ENCODE measurements at regions not wholly inside any gene's neighbourhood (a gene's known extent, or its start where the extent isn't known, plus 50 kb on each side); places are given as distances from the start of the nearest gene placed in this dataset.
"Not testable (repeated sequence)": the region's sequence is repeated elsewhere in the genome, so short reads cannot be mapped to it uniquely, and the experiment has no call there.

DNA sequence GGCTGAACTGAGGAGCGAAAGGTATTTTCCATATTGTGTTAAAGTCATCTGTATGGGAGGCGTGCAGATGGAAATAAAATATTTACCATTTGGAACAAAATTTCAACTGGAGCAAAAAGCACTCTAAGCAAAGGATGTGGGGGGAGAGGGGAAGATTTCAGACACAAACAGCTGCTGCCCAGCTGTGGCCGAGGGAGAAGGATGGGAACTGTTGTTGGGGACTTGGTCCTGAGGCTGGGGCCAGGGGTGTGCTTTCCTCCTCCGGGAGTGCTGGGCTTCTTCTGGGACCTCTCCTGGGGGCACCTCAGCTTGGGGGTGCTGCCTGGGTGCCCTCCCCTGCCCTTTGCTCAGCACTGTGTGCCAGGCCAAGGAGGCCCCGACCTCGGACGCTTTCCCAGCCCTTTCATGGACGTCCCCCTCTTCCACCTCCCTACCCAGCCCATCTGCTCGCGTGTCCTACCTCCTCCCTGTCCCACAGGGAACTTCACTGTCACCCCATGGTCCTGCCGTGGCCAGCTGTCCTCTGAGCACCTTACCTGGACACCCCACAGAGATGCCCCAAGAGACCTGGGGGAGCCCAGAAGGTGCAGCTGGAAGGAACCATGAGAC, 101.9 kb upstream of the COL5A1 start:
- FAIRE-seq: no peak
- no peak for DNase-seq (ENCODE audit: insufficient read length, low spot score)
- no peak for TF ChIP-seq POLR2A (IDR thresholded peaks at IDR 0.05; ENCODE audit: low read depth, low read length)

DNA sequence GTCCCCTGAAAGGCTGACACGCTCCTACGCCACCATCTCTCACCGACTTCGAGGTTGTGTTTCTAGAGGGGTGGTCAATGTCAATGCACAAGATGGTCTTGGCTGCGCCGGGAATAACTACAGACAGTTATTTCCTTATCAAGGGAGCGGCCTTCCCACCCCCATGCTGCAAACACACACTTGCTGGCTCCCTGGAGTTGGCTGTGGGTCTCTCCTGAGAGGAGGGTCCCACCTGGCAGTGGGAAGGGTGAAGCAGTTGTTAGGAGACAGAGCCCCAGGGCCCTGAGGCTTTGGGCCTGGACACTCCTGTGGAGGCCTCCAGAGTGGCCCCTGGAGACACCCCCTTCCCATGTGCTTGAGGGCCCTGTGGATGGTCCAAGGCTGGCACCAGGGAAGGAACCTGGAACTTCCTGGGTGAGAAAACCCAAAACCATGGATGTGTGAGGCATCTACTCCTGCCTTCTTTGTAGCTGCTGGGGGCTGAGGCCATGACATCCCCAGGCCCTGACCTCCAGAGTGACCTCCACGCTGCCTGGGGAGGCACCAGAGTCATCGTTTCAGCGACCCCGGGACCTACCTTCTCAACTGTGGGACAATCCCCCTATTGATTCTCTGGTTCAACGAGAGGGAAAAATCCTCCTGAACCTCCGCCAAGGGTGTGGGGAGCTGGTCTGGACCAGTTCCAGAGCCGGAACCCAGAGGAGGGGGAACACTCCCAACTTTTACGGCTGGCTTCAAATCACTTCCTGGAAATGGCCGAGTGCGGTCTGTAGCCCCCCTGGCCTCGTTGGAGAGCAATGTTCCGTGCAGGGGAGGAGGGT, 101.1 kb upstream of the COL5A1 start:
- DNase-seq (ENCODE audit: insufficient read length, low spot score) (no peak), FAIRE-seq (no peak)
- TF ChIP-seq POLR2A (IDR thresholded peaks at IDR 0.05; ENCODE audit: low read depth, low read length): no peak

DNA sequence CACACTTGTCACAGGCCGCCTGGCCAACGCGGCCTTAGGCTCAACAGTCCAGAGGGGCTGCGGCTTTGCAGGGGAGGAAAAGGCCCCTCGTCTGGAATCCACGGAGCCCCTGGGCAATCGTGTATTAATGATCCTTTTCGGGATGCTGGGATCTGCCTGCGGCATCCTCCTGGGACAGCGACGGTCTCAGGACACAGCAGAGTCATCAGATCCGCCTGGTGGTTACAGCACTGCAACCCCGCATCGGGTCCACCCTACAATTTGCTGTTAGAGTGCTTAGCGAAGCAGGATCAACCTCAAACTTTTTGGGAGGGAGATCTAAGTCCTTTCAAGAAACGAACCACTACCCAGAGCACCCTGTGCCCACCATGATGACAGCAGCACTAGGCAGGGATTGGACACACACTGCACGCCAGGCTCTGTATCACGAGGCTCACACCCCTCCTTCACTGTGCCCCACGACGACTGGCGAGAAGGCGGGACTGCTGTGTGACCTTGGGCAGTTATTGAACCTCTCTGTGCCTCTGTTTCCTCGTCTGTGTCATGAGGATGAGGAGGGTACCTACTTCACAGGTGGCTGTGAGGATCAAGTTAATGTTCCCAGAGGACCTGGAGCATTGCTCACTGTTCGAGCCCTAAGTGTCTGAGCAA, 100.4 kb upstream of the COL5A1 start:
- TF ChIP-seq POLR2A (IDR thresholded peaks at IDR 0.05; ENCODE audit: low read depth, low read length): no peak

DNA sequence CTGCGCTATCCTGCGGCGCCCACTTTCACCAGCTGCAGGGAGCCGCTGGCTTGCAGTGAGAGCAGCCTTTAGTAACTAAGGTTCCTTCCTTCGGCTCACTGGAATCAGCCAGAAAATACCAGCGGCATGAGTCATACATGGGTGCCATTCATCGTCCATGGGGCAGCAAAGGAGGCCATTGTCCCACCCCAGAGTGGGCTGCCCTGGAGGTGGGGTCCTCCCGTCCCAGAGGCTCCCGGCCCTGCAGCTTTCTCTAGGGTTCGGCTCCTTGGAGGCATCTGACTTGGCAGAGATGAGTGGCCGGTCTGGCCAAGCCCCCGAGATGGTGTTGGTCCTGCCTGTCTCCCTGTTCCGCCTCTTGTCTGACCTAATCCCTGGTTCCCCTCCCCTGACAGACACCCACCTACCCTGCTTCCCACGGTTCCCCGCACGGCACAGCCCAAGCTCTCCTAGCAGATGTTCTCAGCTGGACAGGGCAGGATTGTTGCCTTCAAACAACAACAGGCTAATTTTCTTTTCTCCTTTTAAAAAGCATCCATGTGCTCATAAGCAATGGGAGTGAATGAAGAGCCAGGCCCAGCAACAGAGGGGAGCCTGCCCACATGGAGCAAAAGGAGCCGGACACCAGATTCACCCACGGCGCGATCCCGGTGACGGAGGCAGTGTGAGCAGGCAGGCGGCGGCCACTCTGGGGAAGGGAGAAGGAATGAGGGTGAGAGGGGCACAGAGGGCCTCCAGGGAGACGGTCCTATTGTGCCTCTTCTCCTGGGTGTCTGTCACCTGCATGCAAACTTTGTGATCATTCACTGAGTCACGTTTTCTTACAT, 97.0 kb upstream of the COL5A1 start:
- TF ChIP-seq POLR2A (IDR thresholded peaks at IDR 0.05; ENCODE audit: low read depth, low read length): no peak
- FAIRE-seq: peak; percentile 33

More for the DNA sequence above, 100.4 kb upstream of the COL5A1 start:
- FAIRE-seq (no peak), DNase-seq (ENCODE audit: insufficient read length, low spot score) (no peak)

DNA sequence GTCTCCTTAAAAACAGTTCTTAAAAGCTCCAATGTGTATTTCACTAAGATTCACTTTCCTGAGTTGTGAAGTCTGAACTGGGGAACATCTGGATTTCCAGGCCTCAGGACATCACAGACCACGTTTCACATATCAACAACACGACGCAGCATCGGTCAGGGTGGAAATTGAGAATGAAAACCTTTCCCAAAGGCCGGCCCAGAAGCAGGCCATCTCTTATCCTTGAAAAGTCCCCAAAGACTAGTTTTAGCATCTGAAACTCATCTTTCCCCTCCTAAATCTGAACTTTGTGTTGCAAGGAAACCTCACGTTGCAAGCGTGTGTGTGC, 96.4 kb upstream of the COL5A1 start:
- DNase-seq (ENCODE audit: insufficient read length, low spot score) (no peak), FAIRE-seq (no peak)
- no peak for TF ChIP-seq POLR2A (IDR thresholded peaks at IDR 0.05; ENCODE audit: low read depth, low read length)

More for the DNA sequence above, 97.0 kb upstream of the COL5A1 start:
- DNase-seq (ENCODE audit: insufficient read length, low spot score): peak; percentile 94

DNA sequence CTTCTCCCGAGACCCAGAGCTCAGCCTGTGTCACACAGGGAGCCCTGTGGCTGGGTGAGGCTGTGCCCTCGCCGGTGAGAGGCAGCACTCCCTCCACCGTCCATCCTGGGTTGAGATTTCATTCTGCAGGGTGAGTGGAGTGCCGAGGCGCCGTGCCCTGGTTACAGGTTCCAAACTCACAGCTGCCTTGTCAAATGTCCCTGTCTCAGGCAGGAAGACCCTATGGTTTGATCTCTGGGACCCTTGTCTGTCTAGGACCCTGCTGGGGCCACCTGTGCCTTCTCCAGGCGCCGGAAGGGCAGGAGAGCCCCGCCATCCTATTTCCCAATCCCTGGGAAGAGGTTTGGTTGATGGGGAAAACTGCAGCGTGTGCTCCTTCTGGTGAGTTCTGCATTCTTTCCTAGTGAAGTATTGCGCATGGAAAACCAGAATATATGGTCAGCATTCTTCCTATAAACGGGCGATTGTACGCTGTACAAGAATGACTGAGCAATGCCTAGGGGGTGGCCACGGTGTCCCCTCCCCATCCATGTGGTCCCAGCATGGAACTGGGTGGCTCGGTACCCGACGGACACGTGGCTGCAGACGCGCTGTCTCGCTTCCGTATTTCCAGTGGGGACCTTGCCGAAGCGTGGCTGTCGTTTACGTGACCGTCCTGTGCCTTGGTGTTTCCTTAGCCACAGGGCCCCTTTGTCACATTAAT, 95.9 kb upstream of the COL5A1 start:
- DNase-seq (ENCODE audit: insufficient read length, low spot score) (no peak), FAIRE-seq (no peak)
- TF ChIP-seq POLR2A (IDR thresholded peaks at IDR 0.05; ENCODE audit: low read depth, low read length): no peak

DNA sequence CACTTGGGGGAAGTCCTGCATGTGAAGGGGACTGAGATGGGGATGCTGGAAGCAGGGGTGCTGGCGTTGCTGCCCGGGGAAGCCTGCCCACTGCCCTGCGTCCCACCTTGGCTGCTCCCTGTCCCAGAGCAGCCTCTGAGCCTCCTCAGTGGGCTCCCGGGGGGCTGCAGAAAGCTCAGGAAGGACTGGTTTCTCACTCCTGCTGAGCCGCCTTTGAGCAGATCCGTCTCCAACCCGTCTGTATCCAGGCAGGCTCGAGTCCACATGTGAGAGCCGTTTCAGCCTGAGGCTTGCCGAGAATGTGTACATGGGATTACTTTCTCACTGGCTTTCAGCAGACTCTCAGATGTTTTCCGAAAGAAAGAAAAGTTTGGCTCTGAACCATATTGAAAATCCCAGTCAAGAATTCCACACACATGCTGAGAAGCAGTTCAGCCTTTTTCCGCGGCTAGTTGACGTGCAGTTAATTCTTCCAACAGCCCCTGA, 95.3 kb upstream of the COL5A1 start:
- TF ChIP-seq POLR2A (IDR thresholded peaks at IDR 0.05; ENCODE audit: low read depth, low read length): no peak
- DNase-seq (ENCODE audit: insufficient read length, low spot score) (no peak), FAIRE-seq (no peak)

DNA sequence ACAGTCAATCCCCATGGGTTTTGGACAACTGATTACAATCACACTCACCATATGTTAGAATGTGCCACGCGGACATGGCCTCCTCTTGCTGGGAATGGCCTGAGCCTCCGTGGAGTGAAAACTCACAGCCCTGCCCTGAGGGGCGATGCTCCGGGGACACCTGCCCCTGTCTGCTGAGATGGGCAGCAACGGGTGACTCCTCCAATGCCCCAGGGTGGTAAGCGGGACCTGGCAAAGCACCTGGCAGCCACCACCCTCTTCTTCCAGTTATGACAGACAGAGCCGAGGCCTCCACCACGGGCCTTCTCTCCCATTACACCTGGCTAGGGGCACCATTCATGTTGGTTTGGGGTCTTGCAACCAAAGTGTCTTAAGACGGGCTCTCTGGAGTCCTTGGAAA, 94.9 kb upstream of the COL5A1 start:
- DNase-seq (ENCODE audit: insufficient read length, low spot score) (no peak), FAIRE-seq (no peak)
- TF ChIP-seq POLR2A (IDR thresholded peaks at IDR 0.05; ENCODE audit: low read depth, low read length): no peak

DNA sequence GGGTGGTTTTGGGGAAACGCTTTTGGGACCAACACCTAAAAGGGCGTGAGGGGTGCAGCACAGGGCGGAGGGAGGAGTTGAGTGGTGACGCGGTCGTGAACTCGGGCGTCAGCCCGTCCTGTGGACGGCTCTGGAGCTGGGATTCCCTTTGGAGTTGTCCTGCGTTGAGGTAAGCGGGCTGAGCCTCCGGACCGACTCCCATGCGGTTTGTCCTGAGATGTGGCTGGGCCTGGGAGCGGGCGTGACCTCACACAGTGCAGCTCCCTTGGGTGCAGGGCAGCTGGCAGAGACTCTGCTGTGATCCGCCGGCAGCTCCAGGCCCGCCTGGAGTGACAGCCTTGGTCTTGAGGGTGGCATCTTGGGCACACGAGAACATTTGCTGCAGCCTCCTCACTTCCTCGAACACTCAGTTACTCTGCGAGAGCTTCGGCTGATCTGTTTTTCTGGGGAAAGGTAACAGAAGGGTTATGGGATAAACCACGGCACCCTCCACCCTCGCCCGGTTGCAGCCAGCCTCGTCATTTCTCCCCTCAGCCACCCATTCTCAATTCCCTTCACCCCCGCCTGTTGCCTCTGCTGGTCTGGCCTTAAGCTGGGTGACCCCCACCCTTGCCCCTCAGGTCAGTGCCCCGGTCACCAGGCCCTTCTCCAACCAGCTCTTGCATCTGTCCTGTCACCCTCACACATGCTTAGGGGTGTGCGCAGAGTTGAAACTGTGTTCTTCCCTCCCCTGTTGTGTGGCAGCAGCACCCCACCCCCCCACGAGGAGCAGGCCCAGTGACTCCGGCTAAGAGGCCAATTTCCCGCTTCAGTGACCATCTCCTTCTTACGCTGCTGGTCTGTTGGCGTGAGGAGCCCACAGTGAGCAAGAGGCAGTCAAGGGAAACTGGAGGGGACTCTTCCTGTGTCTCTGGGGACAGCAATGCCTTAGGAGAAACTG, 94.2 kb upstream of the COL5A1 start:
- DNase-seq (ENCODE audit: insufficient read length, low spot score) (no peak), FAIRE-seq (no peak)
- TF ChIP-seq POLR2A (IDR thresholded peaks at IDR 0.05; ENCODE audit: low read depth, low read length): no peak

DNA sequence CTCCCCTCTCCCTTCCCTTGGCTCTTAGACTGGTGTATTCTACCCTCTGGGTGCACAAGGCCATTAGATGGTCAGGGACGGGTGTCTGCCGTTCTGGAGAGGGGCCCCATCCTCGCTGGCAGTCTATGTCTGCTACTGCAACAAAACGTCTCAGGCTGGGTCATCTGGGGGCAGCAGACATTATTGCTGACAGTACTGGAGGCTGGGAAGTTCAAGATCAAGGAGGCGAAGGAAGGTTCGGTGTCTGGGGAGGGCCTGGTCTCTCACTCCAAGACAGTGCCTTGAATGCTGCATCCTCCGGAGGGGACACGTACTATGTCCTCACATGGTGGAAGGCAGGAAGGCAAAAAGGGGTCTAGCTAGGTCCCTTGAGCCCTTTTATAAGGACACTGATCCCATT, 93.4 kb upstream of the COL5A1 start:
- DNase-seq (ENCODE audit: insufficient read length, low spot score) (no peak), FAIRE-seq (no peak)
- TF ChIP-seq POLR2A (IDR thresholded peaks at IDR 0.05; ENCODE audit: low read depth, low read length): no peak

DNA sequence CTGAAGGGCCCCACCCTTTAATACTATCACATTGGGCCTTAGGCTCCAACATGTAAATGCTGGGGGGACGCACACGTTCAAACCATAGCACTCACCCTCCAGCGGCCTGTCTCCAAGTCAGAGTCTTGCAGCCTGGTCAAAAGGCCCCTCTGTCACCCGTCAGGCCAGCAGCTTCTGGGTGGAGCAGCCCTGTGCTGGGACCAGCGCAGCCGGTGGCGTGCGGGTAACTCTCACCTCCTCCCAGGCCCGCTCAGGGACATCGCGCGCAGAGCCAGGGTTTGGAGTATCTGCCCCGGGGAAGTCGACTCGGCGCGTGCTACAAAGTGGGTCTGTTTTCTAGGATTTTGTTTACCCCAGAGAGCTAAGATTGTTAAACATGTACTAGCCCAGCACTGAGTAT, 93.0 kb upstream of the COL5A1 start:
- no peak for TF ChIP-seq POLR2A (IDR thresholded peaks at IDR 0.05; ENCODE audit: low read depth, low read length)
- DNase-seq (ENCODE audit: insufficient read length, low spot score) (no peak), FAIRE-seq (no peak)

DNA sequence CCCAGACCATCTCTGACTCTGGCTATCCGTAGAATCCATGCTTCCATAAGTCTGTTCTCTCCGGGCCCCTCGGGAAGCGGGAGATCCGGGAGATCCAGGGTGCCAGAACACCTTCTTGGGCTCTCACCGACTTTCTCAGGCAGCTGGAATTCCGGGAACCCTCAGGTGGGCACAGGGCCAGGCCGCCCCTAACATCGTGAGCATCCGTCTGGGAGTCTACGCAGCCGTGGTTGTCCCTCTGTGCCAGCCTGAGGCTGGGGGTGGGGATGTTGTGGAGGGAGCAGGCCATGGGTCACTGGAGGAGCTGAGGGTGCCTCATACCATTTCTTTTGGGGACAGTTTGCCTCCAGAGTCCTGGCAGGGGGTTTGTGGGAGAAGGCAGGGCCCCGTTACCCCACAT, 92.3 kb upstream of the COL5A1 start:
- no peak for TF ChIP-seq POLR2A (IDR thresholded peaks at IDR 0.05; ENCODE audit: low read depth, low read length)
- no peak for FAIRE-seq
- DNase-seq (ENCODE audit: insufficient read length, low spot score): no peak

DNA sequence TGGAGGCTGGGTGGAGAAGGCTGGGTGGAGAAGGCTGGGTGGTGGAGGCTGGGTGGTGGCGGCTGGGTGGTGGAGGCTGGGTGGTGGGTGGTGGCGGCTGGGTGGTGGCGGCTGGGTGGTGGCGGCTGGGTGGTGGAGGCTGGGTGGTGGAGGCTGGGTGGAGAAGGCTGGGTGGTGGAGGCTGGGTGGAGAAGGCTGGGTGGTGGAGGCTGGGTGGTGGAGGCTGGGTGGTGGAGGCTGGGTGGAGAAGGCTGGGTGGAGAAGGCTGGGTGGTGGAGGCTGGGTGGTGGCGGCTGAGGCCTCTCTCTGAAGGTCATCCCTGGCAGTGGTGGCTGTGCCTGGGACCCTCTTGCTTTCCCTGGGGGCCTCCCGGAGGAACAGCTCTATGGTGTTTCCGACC, 91.5 kb upstream of the COL5A1 start:
- DNase-seq (ENCODE audit: insufficient read length, low spot score); FAIRE-seq: not testable (repeated sequence)

Data from H54 (cell line).